GM13976 (cell line): ENCODE measurements at regions not wholly inside any gene's neighbourhood (a gene's known extent, or its start where the extent isn't known, plus 50 kb on each side); places are given as distances from the start of the nearest gene placed in this dataset.

Experiments
- DNase-seq: peaks from one replicate; pipeline ENCODE4 v3.0.0; 2012; ENCODE audit warnings: low spot score
- CTCF ChIP-seq: IDR thresholded peaks from 2 replicates; pipeline ENCODE4 v1.5.1; 2012; ENCODE audit warnings: borderline replicate concordance, mild to moderate bottlenecking; ENCODE audit not compliant: insufficient read depth; ENCODE audit errors: extremely low read depth, missing control alignments, control extremely low read depth
- in situ Hi-C: fragments of 300-500 bp; cut with MboI; formaldehyde crosslinking; loops from one replicate; pipeline ENCODE4 v1.12.0; 2022; ENCODE audit warnings: low sequenced_read_pairs, mixed read lengths, inconsistent platforms; ENCODE audit not compliant: unreplicated experiment

- no peak for TF ChIP-seq CTCF
- no peak for DNase-seq
- in situ Hi-C loops = no loop called here
These were observed 125.8 kb upstream of the GAREM1 start for GRCh38 chr18:32596501-32596900.

GRCh38 chr18:32595832-32596231 lies 125.2 kb upstream of the GAREM1 start:
- no peak for TF ChIP-seq CTCF
- in situ Hi-C loops = no loop called here
- DNase-seq = no peak

GRCh38 chr18:32588191-32588590 lies 117.5 kb upstream of the GAREM1 start:
- TF ChIP-seq CTCF = no peak
- in situ Hi-C loops = no loop called here
- no peak for DNase-seq

- in situ Hi-C loops = no loop called here
These were observed 112.7 kb upstream of the GAREM1 start for GRCh38 chr18:32583431-32583830.

GRCh38 chr18:32582455-32582854 lies 111.8 kb upstream of the GAREM1 start:
- no peak for TF ChIP-seq CTCF
- in situ Hi-C loops = no loop called here
- DNase-seq = no peak

More at GRCh38 chr18:32583431-32583830, 112.7 kb upstream of the GAREM1 start:
- DNase-seq = no peak
- no peak for TF ChIP-seq CTCF

- in situ Hi-C loops = no loop called here
- TF ChIP-seq CTCF = no peak
- DNase-seq = no peak
These were observed 106.9 kb upstream of the GAREM1 start for GRCh38 chr18:32577561-32577960.
